ENCODE measurements at regions not wholly inside any gene's neighbourhood (a gene's known extent, or its start where the extent isn't known, plus 50 kb on each side); places are given as distances from the start of the nearest gene placed in this dataset.

GRCh38 chr5:20694121-20694520 is 706.1 kb upstream of the CDH18 start:
- in situ Hi-C loops (cut with MboI; ENCODE audit: low sequenced_read_pairs, unreplicated experiment), result no loop called here
- TF ChIP-seq, protein P1, sequence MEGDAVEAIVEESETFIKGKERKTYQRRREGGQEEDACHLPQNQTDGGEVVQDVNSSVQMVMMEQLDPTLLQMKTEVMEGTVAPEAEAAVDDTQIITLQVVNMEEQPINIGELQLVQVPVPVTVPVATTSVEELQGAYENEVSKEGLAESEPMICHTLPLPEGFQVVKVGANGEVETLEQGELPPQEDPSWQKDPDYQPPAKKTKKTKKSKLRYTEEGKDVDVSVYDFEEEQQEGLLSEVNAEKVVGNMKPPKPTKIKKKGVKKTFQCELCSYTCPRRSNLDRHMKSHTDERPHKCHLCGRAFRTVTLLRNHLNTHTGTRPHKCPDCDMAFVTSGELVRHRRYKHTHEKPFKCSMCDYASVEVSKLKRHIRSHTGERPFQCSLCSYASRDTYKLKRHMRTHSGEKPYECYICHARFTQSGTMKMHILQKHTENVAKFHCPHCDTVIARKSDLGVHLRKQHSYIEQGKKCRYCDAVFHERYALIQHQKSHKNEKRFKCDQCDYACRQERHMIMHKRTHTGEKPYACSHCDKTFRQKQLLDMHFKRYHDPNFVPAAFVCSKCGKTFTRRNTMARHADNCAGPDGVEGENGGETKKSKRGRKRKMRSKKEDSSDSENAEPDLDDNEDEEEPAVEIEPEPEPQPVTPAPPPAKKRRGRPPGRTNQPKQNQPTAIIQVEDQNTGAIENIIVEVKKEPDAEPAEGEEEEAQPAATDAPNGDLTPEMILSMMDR (IDR thresholded peaks at IDR 0.05; ENCODE audit: borderline replicate concordance, control extremely low read depth, extremely low read depth, insufficient read depth, missing control alignments), result no peak
- DNase-seq (ENCODE audit: low spot score), result no peak

GRCh38 chr5:20692913-20693312 is 704.9 kb upstream of the CDH18 start:
- DNase-seq (ENCODE audit: low spot score), result no peak
- TF ChIP-seq, protein P1 (IDR thresholded peaks at IDR 0.05; ENCODE audit: borderline replicate concordance, control extremely low read depth, extremely low read depth, insufficient read depth, missing control alignments), result no peak
- in situ Hi-C loops (cut with MboI; ENCODE audit: low sequenced_read_pairs, unreplicated experiment), result no loop called here

DNA sequence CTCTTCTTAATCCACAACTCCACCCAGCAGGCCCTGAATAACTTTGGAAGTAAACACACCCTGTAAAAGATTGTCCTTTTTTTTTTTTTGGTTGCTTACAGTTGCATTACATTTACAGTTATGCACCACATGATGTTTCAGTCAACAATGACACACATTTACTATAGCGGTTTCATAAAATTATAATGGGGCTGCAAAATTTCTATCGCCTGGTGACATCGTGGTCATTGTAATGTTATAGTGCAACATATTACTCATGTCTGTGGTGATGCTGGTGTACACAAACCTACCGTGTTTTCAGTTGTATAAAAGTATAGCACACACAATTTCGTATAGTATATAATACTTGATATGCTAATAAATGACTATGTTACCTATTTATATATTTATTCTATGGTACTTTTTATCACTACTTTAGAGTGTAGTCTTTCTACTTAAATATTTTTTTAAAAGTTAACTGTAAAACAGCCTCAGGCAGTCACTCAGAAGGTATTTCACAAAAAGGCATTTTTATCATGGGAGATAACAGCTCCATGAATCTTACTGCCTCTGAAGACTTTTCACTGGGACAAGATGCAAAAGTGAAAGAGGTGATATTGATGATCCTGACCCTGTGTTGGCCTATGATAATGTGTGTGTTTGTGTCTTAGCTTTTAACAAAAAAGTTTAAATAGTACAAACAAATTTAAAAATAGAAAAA is 695.4 kb upstream of the CDH18 start:
- in situ Hi-C loops (cut with MboI; ENCODE audit: low sequenced_read_pairs, unreplicated experiment), result no loop called here
- no peak for DNase-seq (ENCODE audit: low spot score)
- TF ChIP-seq, protein P1 (IDR thresholded peaks at IDR 0.05; ENCODE audit: borderline replicate concordance, control extremely low read depth, extremely low read depth, insufficient read depth, missing control alignments), result no peak

DNA sequence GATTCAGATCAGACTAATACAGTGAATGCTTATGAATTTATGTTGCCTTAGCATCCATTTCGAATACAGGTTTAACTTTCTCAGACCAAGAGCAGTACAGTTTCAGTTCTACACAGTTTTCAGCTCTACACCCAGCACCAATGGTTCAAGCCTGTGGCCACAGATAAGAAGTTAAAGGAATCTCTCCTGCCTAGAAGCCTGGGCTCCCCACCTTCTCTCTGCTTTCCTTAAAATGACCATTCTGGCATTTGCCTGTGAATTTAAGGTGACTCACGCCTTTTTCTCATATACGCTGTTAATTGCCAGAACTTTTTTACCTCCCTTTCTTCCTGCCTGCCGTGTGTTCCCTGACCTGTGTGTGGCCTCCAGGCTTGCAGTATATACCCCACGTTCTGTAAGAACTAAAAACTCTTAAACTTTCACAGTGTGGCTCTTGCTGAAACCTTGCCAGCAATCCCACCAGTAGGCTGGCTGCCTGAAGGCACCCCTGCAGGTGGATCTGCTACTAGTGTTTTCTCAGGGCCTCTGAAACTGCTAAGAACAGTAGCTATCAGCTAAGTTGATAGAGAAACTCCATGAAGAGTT is 692.8 kb upstream of the CDH18 start:
- in situ Hi-C loops (cut with MboI; ENCODE audit: low sequenced_read_pairs, unreplicated experiment), result no loop called here
- TF ChIP-seq, protein P1 (IDR thresholded peaks at IDR 0.05; ENCODE audit: borderline replicate concordance, control extremely low read depth, extremely low read depth, insufficient read depth, missing control alignments), result no peak
- DNase-seq (ENCODE audit: low spot score), result no peak

- TF ChIP-seq, protein P1 (IDR thresholded peaks at IDR 0.05; ENCODE audit: borderline replicate concordance, control extremely low read depth, extremely low read depth, insufficient read depth, missing control alignments), result no peak
- no peak for DNase-seq (ENCODE audit: low spot score)
- in situ Hi-C loops (cut with MboI; ENCODE audit: low sequenced_read_pairs, unreplicated experiment), result no loop called here
Observed at GRCh38 chr5:20678814-20679298, 690.9 kb upstream of the CDH18 start.

DNA sequence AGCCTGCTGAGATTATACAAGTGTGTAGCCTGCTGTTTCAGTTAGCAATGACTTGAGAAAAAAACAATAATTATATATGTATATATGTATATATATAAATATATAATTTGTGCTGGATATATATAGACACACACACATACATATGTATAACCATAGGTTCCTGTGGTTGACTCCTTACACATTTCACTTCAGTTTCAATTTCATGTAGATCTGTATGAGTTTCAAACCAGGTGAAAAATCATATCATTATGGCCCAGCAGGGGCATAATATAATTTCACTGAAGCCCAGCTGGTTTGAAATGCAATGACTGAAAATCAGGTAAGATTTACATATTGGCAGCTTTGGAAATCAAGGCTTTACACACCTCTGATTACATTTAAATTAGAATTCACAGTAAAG is 690.4 kb upstream of the CDH18 start:
- in situ Hi-C loops (cut with MboI; ENCODE audit: low sequenced_read_pairs, unreplicated experiment), result no loop called here
- no peak for DNase-seq (ENCODE audit: low spot score)
- TF ChIP-seq, protein P1 (IDR thresholded peaks at IDR 0.05; ENCODE audit: borderline replicate concordance, control extremely low read depth, extremely low read depth, insufficient read depth, missing control alignments), result no peak

Measured in GM13976 (cell line).